Dermis blood vessel endothelial cell (primary cell): ENCODE measurements at regions not wholly inside any gene's neighbourhood (a gene's known extent, or its start where the extent isn't known, plus 50 kb on each side); places are given as distances from the start of the nearest gene placed in this dataset.
"Not testable (repeated sequence)": the region's sequence is repeated elsewhere in the genome, so short reads cannot be mapped to it uniquely, and the experiment has no call there.

Source experiments
- DNase-seq: peaks from one replicate; pipeline ENCODE4 v3.0.0; 2010

- no peak for DNase-seq
These were observed 248.5 kb upstream of the SLC8A1 start for GRCh38 chr2:40700231-40700954.

- not testable (repeated sequence) for DNase-seq
These were observed 260.5 kb upstream of the SLC8A1 start for GRCh38 chr2:40712197-40712894.

GRCh38 chr2:40716879-40717278, 265.0 kb upstream of the SLC8A1 start:
- no peak for DNase-seq

- no peak for DNase-seq
These were observed 267.5 kb upstream of the SLC8A1 start for GRCh38 chr2:40719414-40719813.

- no peak for DNase-seq
These were observed 269.7 kb upstream of the SLC8A1 start for GRCh38 chr2:40721595-40721994.

GRCh38 chr2:40723194-40723593, 271.3 kb upstream of the SLC8A1 start:
- no peak for DNase-seq

GRCh38 chr2:40725040-40725439, 273.1 kb upstream of the SLC8A1 start:
- DNase-seq: no peak

GRCh38 chr2:40725950-40726349, 274.1 kb upstream of the SLC8A1 start:
- no peak for DNase-seq

- DNase-seq: no peak
These were observed 282.9 kb upstream of the SLC8A1 start for GRCh38 chr2:40734797-40735196.

GRCh38 chr2:40737180-40737579, 285.3 kb upstream of the SLC8A1 start:
- no peak for DNase-seq

GRCh38 chr2:40740419-40740818, 288.5 kb upstream of the SLC8A1 start:
- DNase-seq: no peak

GRCh38 chr2:40741532-40741931, 289.6 kb upstream of the SLC8A1 start:
- DNase-seq: no peak

GRCh38 chr2:40746191-40746590, 294.3 kb upstream of the SLC8A1 start:
- DNase-seq: peak; percentile 0

GRCh38 chr2:40751981-40752380, 300.1 kb upstream of the SLC8A1 start:
- no peak for DNase-seq

- DNase-seq: no peak
These were observed 300.9 kb upstream of the SLC8A1 start for GRCh38 chr2:40752796-40753195.

GRCh38 chr2:40754912-40755311, 303.0 kb upstream of the SLC8A1 start:
- DNase-seq: no peak

- DNase-seq: no peak
These were observed 306.7 kb upstream of the SLC8A1 start for GRCh38 chr2:40758401-40759155.

- DNase-seq: peak; percentile 19
These were observed 308.3 kb upstream of the SLC8A1 start for GRCh38 chr2:40760071-40760666.

GRCh38 chr2:40773291-40773690, 321.4 kb upstream of the SLC8A1 start:
- DNase-seq: no peak

GRCh38 chr2:40783704-40784103, 331.8 kb upstream of the SLC8A1 start:
- DNase-seq: no peak

GRCh38 chr2:40786636-40787035, 334.7 kb upstream of the SLC8A1 start:
- DNase-seq: no peak

- no peak for DNase-seq
These were observed 345.2 kb upstream of the SLC8A1 start for GRCh38 chr2:40797120-40797519.

GRCh38 chr2:40803900-40804299, 352.0 kb upstream of the SLC8A1 start:
- no peak for DNase-seq
